Activated CD4-positive, CD25-positive, alpha-beta regulatory T cell treated with anti-CD3 and anti-CD28 coated beads, Interleukin-2, amount 50 U/mL, for 24 hours (primary cell): ENCODE measurements at regions not wholly inside any gene's neighbourhood (a gene's known extent, or its start where the extent isn't known, plus 50 kb on each side); places are given as distances from the start of the nearest gene placed in this dataset.
"Not testable (repeated sequence)": the region's sequence is repeated elsewhere in the genome, so short reads cannot be mapped to it uniquely, and the experiment has no call there.

Source experiments
- ATAC-seq, 2 donors: fragments of 150-1000 bp; cut with Tn5 transposase; one replicate each; pipeline ENCODE4 v1.10.0; 2021; ENCODE audit warnings: mild to moderate bottlenecking in 1 of 2, moderate library complexity in 1 of 2

GRCh38 chr2:163046615-163047014 is 208.0 kb upstream of the KCNH7 start:
- ATAC-seq: no peak

GRCh38 chr2:163045830-163046229 is 207.3 kb upstream of the KCNH7 start:
- no peak for ATAC-seq

- ATAC-seq: no peak
These were observed 205.5 kb upstream of the KCNH7 start for GRCh38 chr2:163044114-163044513.

GRCh38 chr2:163043201-163043600 is 204.6 kb upstream of the KCNH7 start:
- no peak for ATAC-seq

GRCh38 chr2:163039266-163039665 is 200.7 kb upstream of the KCNH7 start:
- ATAC-seq: no peak

- no peak for ATAC-seq
These were observed 190.2 kb upstream of the KCNH7 start for GRCh38 chr2:163028807-163029206.

GRCh38 chr2:163026136-163026775 is 187.7 kb upstream of the KCNH7 start:
- not testable (repeated sequence) for ATAC-seq

GRCh38 chr2:163016882-163017281 is 178.3 kb upstream of the KCNH7 start:
- not testable (repeated sequence) for ATAC-seq

GRCh38 chr2:163011000-163011399 is 172.4 kb upstream of the KCNH7 start:
- no peak for ATAC-seq

GRCh38 chr2:163008642-163009041 is 170.1 kb upstream of the KCNH7 start:
- ATAC-seq: no peak

- no peak for ATAC-seq
These were observed 156.2 kb upstream of the KCNH7 start for GRCh38 chr2:162994718-162995117.

- ATAC-seq: no peak
These were observed 154.3 kb upstream of the KCNH7 start for GRCh38 chr2:162992828-162993227.

- ATAC-seq: no peak
These were observed 150.9 kb upstream of the KCNH7 start for GRCh38 chr2:162989507-162989906.

GRCh38 chr2:162974771-162975170 is 136.2 kb upstream of the KCNH7 start:
- no peak for ATAC-seq

- no peak for ATAC-seq
These were observed 133.8 kb upstream of the KCNH7 start for GRCh38 chr2:162972383-162972782.

- ATAC-seq: no peak
These were observed 129.7 kb upstream of the KCNH7 start for GRCh38 chr2:162968306-162968705.

- ATAC-seq: no peak
These were observed 129.2 kb upstream of the KCNH7 start for GRCh38 chr2:162967811-162968210.

GRCh38 chr2:162967147-162967546 is 128.6 kb upstream of the KCNH7 start:
- no peak for ATAC-seq

GRCh38 chr2:162965191-162965590 is 126.6 kb upstream of the KCNH7 start:
- ATAC-seq: no peak

GRCh38 chr2:162964513-162964912 is 125.9 kb upstream of the KCNH7 start:
- no peak for ATAC-seq

GRCh38 chr2:162963156-162963555 is 124.6 kb upstream of the KCNH7 start:
- no peak for ATAC-seq

- no peak for ATAC-seq
These were observed 107.2 kb upstream of the KCNH7 start for GRCh38 chr2:162945785-162946184.

GRCh38 chr2:162938387-162938786 is 99.8 kb upstream of the KCNH7 start:
- no peak for ATAC-seq

- ATAC-seq: no peak
These were observed 95.6 kb upstream of the KCNH7 start for GRCh38 chr2:162934191-162934590.

- ATAC-seq: no peak
These were observed 93.8 kb upstream of the KCNH7 start for GRCh38 chr2:162932416-162932815.
